Gastroesophageal sphincter (tissue), 3 donors: ENCODE measurements at regions not wholly inside any gene's neighbourhood (a gene's known extent, or its start where the extent isn't known, plus 50 kb on each side); places are given as distances from the start of the nearest gene placed in this dataset.

Experiments
- EP300 ChIP-seq: sonication (generic); formaldehyde crosslinking; IDR thresholded peaks from one replicate; pipeline ENCODE4 v1.6.1; 2017; ENCODE audit warnings: antibody characterized with exemption, mild to moderate bottlenecking
- POLR2A ChIP-seq, 2 donors: fragments of 450-650 bp; IDR thresholded peaks; one replicate each; pipeline ENCODE4 v1.6.1; 2017; ENCODE audit warnings: antibody characterized with exemption in 2 of 2, mild to moderate bottlenecking in 2 of 2, moderate library complexity in 1 of 2
- POLR2AphosphoS5 ChIP-seq: sonication (generic); formaldehyde crosslinking; IDR thresholded peaks from one replicate; pipeline ENCODE4 v1.6.1; 2017; ENCODE audit warnings: antibody characterized with exemption
- TF ChIP-seq, protein P1 (sequence below), 4 experiments: fragments of 200-600 bp in 2 of 4; fragments of 450-650 bp in 2 of 4; sonication (generic) in 1 of 4; IDR thresholded peaks; one replicate each; pipeline ENCODE4 v1.5.1; 2017 to 2019; ENCODE audit warnings: antibody characterized with exemption in 4 of 4, mild to moderate bottlenecking in 2 of 4, moderate library complexity in 2 of 4

DNA sequence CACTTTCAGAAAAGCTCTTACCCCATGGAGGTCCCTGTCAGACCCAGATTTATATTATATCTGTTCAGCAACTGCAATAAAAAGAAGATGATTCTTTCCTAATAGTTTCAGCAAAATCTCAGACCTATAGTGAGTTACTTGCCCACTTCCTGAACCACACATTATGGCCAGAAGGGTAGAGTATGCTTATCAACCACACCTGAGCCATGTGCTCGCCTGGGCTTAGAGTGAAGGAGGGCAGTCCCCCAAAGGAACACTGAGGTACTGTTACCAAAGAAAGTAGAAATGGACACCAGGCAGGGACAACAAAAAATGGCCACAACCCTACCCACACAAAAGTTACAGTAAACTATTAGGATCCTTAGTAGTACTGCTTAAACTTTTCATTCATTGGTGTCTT, 128.7 kb downstream of the ZNF608 start:
- TF ChIP-seq POLR2A (IDR thresholded peaks at IDR 0.05), result no peak
- no peak for TF ChIP-seq POLR2AphosphoS5
- TF ChIP-seq, protein P1, sequence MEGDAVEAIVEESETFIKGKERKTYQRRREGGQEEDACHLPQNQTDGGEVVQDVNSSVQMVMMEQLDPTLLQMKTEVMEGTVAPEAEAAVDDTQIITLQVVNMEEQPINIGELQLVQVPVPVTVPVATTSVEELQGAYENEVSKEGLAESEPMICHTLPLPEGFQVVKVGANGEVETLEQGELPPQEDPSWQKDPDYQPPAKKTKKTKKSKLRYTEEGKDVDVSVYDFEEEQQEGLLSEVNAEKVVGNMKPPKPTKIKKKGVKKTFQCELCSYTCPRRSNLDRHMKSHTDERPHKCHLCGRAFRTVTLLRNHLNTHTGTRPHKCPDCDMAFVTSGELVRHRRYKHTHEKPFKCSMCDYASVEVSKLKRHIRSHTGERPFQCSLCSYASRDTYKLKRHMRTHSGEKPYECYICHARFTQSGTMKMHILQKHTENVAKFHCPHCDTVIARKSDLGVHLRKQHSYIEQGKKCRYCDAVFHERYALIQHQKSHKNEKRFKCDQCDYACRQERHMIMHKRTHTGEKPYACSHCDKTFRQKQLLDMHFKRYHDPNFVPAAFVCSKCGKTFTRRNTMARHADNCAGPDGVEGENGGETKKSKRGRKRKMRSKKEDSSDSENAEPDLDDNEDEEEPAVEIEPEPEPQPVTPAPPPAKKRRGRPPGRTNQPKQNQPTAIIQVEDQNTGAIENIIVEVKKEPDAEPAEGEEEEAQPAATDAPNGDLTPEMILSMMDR (IDR thresholded peaks at IDR 0.05), result no peak
- TF ChIP-seq EP300, result no peak
